H1 (cell line): ENCODE measurements at regions not wholly inside any gene's neighbourhood (a gene's known extent, or its start where the extent isn't known, plus 50 kb on each side); places are given as distances from the start of the nearest gene placed in this dataset.

Experiments used
- CTCF ChIA-PET: fragments of 300-600 bp; sonication (Branson Sonifier 250); formaldehyde crosslinking; loops from one replicate; lab custom pipeline; 2021; ENCODE audit not compliant: partially characterized antibody; lab: Charles Lee
- POLR2A ChIA-PET: fragments of 300-600 bp; sonication (Branson Sonifier 250); formaldehyde crosslinking; loops from one replicate; lab custom pipeline; 2021; ENCODE audit warnings: inconsistent platforms; ENCODE audit not compliant: partially characterized antibody; lab: Charles Lee
- DNase-seq, 2 experiments: peaks; one replicate each; pipeline versions ENCODE4 v3.0.0 to v3.0.0-alpha.2; 2010 to 2022; ENCODE audit warnings: low spot score in 2 of 2, low read depth in 1 of 2, mixed read lengths in 1 of 2
- FAIRE-seq: peaks from 2 replicates; lab custom pipeline; 2011; peaks lifted over from hg19 to GRCh38; lab: Jason Lieb, UNC
- H2AFZ ChIP-seq: 2 replicates; pipeline ENCODE4 v1.8.1; 2012; ENCODE audit warnings: low read length, inconsistent platforms
- H2AK5ac ChIP-seq: 2 replicates; pipeline ENCODE4 v1.6.1; 2013; ENCODE audit warnings: low read depth, low read length
- H2BK120ac ChIP-seq: replicated peaks from 2 replicates; pipeline ENCODE3; 2013; ENCODE audit warnings: low read depth, low read length, inconsistent platforms
- H2BK12ac ChIP-seq: 2 replicates; pipeline ENCODE4 v1.6.1; 2013; ENCODE audit warnings: low read depth, low read length
- H2BK15ac ChIP-seq: 2 replicates; pipeline ENCODE4 v1.6.1; 2013; ENCODE audit warnings: low read length
- H2BK20ac ChIP-seq: 2 replicates; pipeline ENCODE4 v1.6.1; 2013; ENCODE audit warnings: low read length
- H2BK5ac ChIP-seq: 2 replicates; pipeline ENCODE4 v1.6.1; 2013; ENCODE audit warnings: low read depth, low read length
- H3K14ac ChIP-seq: 2 replicates; pipeline ENCODE4 v1.6.1; 2013; ENCODE audit warnings: inconsistent platforms; ENCODE audit not compliant: insufficient read length
- H3K18ac ChIP-seq: 2 replicates; pipeline ENCODE4 v1.6.1; 2013; ENCODE audit warnings: low read length; ENCODE audit errors: extremely low read depth
- H3K23ac ChIP-seq: 2 replicates; pipeline ENCODE4 v1.6.1; 2013; ENCODE audit warnings: inconsistent platforms; ENCODE audit not compliant: insufficient read length
- H3K23me2 ChIP-seq: 2 replicates; pipeline ENCODE4 v1.6.1; 2013; ENCODE audit warnings: low read depth, low read length
- H3K27ac ChIP-seq: 2 replicates; pipeline ENCODE4 v1.6.1; 2011; ENCODE audit warnings: low read depth, low read length, inconsistent platforms
- H3K27me3 ChIP-seq, 4 experiments: replicated peaks in 1 of 4; 1 replicate in 1 of 4; 2 replicates in 3 of 4; pipeline versions ENCODE4 v1.6.1 to v1.8.1; 2011 to 2013; ENCODE audit warnings: low read length in 3 of 4, mild to moderate bottlenecking in 3 of 4, inconsistent platforms in 2 of 4, mixed read lengths in 2 of 4, moderate library complexity in 1 of 4; ENCODE audit not compliant: control insufficient read depth in 3 of 4, insufficient read depth in 3 of 4; ENCODE audit errors: extremely low read depth in 1 of 4
- H3K36me3 ChIP-seq, 4 experiments: 2 replicates each; pipeline versions ENCODE4 v1.6.1 to v1.8.1; 2011 to 2013; ENCODE audit warnings: mild to moderate bottlenecking in 4 of 4, low read length in 3 of 4, moderate library complexity in 2 of 4, control low read depth in 1 of 4, inconsistent platforms in 1 of 4; ENCODE audit not compliant: insufficient read depth in 4 of 4, control insufficient read depth in 2 of 4
- H3K4ac ChIP-seq: replicated peaks from 2 replicates; pipeline ENCODE3; 2013; ENCODE audit warnings: low read length, low read depth, mixed read lengths, inconsistent platforms; ENCODE audit not compliant: insufficient read length
- H3K4me1 ChIP-seq, 4 experiments: replicated peaks in 1 of 4; 1 replicate in 1 of 4; 2 replicates in 3 of 4; pipeline versions ENCODE4 v1.6.1 to v1.8.1; 2011 to 2013; ENCODE audit warnings: low read length in 3 of 4, inconsistent platforms in 2 of 4, mixed read lengths in 1 of 4; ENCODE audit not compliant: insufficient read depth in 4 of 4, control insufficient read depth in 3 of 4
- H3K4me2 ChIP-seq, 2 experiments: 2 replicates each; pipeline versions ENCODE4 v1.6.1 to v1.8.1; 2011 to 2013; ENCODE audit warnings: low read depth in 2 of 2, low read length in 2 of 2, control low read depth in 1 of 2, inconsistent platforms in 1 of 2, mild to moderate bottlenecking in 1 of 2; ENCODE audit not compliant: insufficient read depth in 1 of 2
- H3K4me3 ChIP-seq, 4 experiments: fragments of 200-600, 300-600 bp in 1 of 4; sonication (generic), shearing (Covaris generic), sonication (Bioruptor Twin) in 1 of 4; 2 replicates each; pipeline versions ENCODE4 v1.5.1 to v1.8.1; 2011 to 2016; ENCODE audit warnings: low read length in 4 of 4, low read depth in 3 of 4, control low read depth in 2 of 4, inconsistent platforms in 2 of 4, mild to moderate bottlenecking in 2 of 4, mixed read lengths in 1 of 4, moderate library complexity in 1 of 4; ENCODE audit not compliant: insufficient read depth in 2 of 4; ENCODE audit errors: extremely low read depth in 1 of 4
- H3K56ac ChIP-seq: replicated peaks from 2 replicates; pipeline ENCODE3; 2013; ENCODE audit warnings: low read depth, mild to moderate bottlenecking, mixed read lengths, low read length, inconsistent platforms; ENCODE audit not compliant: insufficient read length
- H3K79me1 ChIP-seq: 2 replicates; pipeline ENCODE4 v1.6.1; 2013; ENCODE audit warnings: low read depth, low read length, control low read depth
- H3K79me2 ChIP-seq, 2 experiments: 2 replicates each; pipeline versions ENCODE4 v1.6.1 to v1.8.1; 2012 to 2013; ENCODE audit warnings: low read length in 2 of 2, mild to moderate bottlenecking in 2 of 2, inconsistent platforms in 1 of 2; ENCODE audit not compliant: insufficient read depth in 2 of 2, control insufficient read depth in 1 of 2
- H3K9ac ChIP-seq, 4 experiments: replicated peaks in 1 of 4; 1 replicate in 1 of 4; 2 replicates in 3 of 4; pipeline versions ENCODE4 v1.6.1 to v1.8.1; 2011 to 2013; ENCODE audit warnings: low read depth in 3 of 4, low read length in 3 of 4, control low read depth in 2 of 4, mild to moderate bottlenecking in 2 of 4, moderate library complexity in 2 of 4, inconsistent platforms in 1 of 4; ENCODE audit errors: extremely low read depth in 1 of 4
- H3K9me3 ChIP-seq, 2 experiments: 2 replicates each; pipeline versions ENCODE4 v1.6.1 to v1.8.1; 2012 to 2013; ENCODE audit warnings: mild to moderate bottlenecking in 2 of 2, moderate library complexity in 2 of 2, control low read depth in 1 of 2, inconsistent platforms in 1 of 2, low read depth in 1 of 2, low read length in 1 of 2, mixed read lengths in 1 of 2; ENCODE audit not compliant: insufficient read depth in 2 of 2
- H4K20me1 ChIP-seq, 2 experiments: replicated peaks in 1 of 2; 2 replicates each; pipeline versions ENCODE3 to v1.8.1; 2011 to 2013; ENCODE audit warnings: inconsistent platforms in 2 of 2, low read length in 2 of 2, mild to moderate bottlenecking in 1 of 2; ENCODE audit not compliant: insufficient read depth in 2 of 2, control insufficient read depth in 1 of 2
- H4K5ac ChIP-seq: 2 replicates; pipeline ENCODE4 v1.6.1; 2013; ENCODE audit warnings: low read length, low read depth, mixed read lengths, inconsistent platforms; ENCODE audit not compliant: insufficient read length
- H4K8ac ChIP-seq: 2 replicates; pipeline ENCODE4 v1.8.0; 2013; ENCODE audit warnings: mild to moderate bottlenecking, moderate library complexity, low read length, inconsistent platforms; ENCODE audit not compliant: insufficient read depth; ENCODE audit errors: extremely low read depth
- H4K91ac ChIP-seq: replicated peaks from 2 replicates; pipeline ENCODE3; 2013; ENCODE audit warnings: low read length, mixed read lengths, inconsistent platforms; ENCODE audit not compliant: insufficient read length
- CBX8 ChIP-seq: fragments of 300-800, 300-1000 bp; sonication (generic); IDR thresholded peaks from 2 replicates; pipeline ENCODE4 v1.7.1; 2016; ENCODE audit warnings: low read depth, low read length, borderline replicate concordance
- POLR2A ChIP-seq, 2 experiments: IDR thresholded peaks; 1 replicate in 1 of 2; 2 replicates in 1 of 2; pipeline ENCODE4 v1.6.1; 2011; ENCODE audit warnings: low read depth in 2 of 2, low read length in 2 of 2, mild to moderate bottlenecking in 2 of 2; ENCODE audit errors: control extremely low read depth in 1 of 2
- RXRA ChIP-seq: IDR thresholded peaks from 2 replicates; pipeline ENCODE4 v1.6.1; 2011; ENCODE audit warnings: low read depth, mild to moderate bottlenecking, low read length, moderate library complexity; ENCODE audit not compliant: insufficient read depth
- SP1 ChIP-seq: IDR thresholded peaks from 2 replicates; pipeline ENCODE4 v1.6.1; 2011; ENCODE audit warnings: low read depth, low read length
- TAF1 ChIP-seq: IDR thresholded peaks from 2 replicates; pipeline ENCODE4 v1.6.1; 2011; ENCODE audit warnings: mild to moderate bottlenecking, low read depth, low read length
- TBP ChIP-seq: IDR thresholded peaks from 2 replicates; pipeline ENCODE4 v1.6.1; 2011; ENCODE audit warnings: low read depth, low read length, improper control_type of control experiment
- TEAD4 ChIP-seq: IDR thresholded peaks from 2 replicates; pipeline ENCODE4 v1.6.1; 2012; ENCODE audit warnings: low read depth, low read length, inconsistent platforms, mixed read lengths
- WGBS, 2 experiments: shearing (Covaris generic) in 1 of 2; methylation state at CpG; one replicate each; pipeline versions ENCODE4 v1.1.6 to v1.1.7; 2013 to 2015; ENCODE audit warnings: low lambda C conversion rate in 2 of 2, mixed read lengths in 2 of 2, inconsistent platforms in 1 of 2, low coverage in 1 of 2, missing lambda C conversion rate in 1 of 2; ENCODE audit not compliant: insufficient replicate concordance in 2 of 2, insufficient coverage in 1 of 2, insufficient read length in 1 of 2; ENCODE audit errors: extremely low coverage in 1 of 2, missing lambda C conversion rate in 1 of 2; 5-methylcytosine and 5-hydroxymethylcytosine counted together
- TF ChIP-seq, protein P1 (sequence below): IDR thresholded peaks from 2 replicates; pipeline ENCODE4 v1.6.1; 2011; ENCODE audit warnings: low read length, improper control_type of control experiment

DNA sequence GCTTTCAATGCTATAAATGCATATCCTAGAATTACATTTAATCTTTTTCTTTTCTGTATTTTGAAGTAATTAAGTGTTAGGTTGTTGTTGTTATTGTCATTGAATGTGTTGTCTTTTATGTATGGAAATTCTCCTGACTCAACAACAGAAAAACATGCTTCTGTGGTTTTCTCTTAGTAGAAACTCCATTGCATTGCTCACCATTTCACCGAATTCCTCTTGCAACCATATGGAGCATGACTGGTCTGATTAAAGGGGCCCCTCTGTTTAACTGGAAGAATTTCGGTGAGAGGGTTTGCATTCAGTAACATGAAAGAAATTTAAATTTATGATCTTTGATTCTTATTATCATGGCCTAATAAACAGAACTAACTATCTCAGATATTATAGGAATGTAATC is 454.3 kb upstream of the JARID2 start:
- Histone ChIP-seq H2BK20ac (no peak overlapping the region), H4K91ac (no peak overlapping the region), H3K14ac (no peak overlapping the region), H2AFZ (no peak overlapping the region), H3K9me3 (no peaks in the 10 kb centered on the region), H3K56ac (no peak overlapping the region), H2BK120ac (no peak overlapping the region), H3K4me1 (peaks cover 0 to 8% (median 3%) of the 10 kb centered on the region in 4 experiments; a peak in 2 of 7 replicates), H4K8ac (no peak overlapping the region), H3K27me3 (no peaks in the 10 kb centered on the region; a peak in 1 of 7 replicates), H3K18ac (no peak overlapping the region), H3K4me2 (no peak overlapping the region), H3K79me1 (no peaks in the 10 kb centered on the region), H2BK5ac (no peak overlapping the region), H3K36me3 (no peaks in the 10 kb centered on the region), H3K9ac (no peak overlapping the region), H2BK15ac (no peak overlapping the region), H3K4me3 (no peak overlapping the region), H3K27ac (no peak overlapping the region), H2AK5ac (no peak overlapping the region), H3K79me2 (no peaks in the 10 kb centered on the region), H4K20me1 (no peaks in the 10 kb centered on the region), H4K5ac (no peak overlapping the region), H3K4ac (no peak overlapping the region), H3K23ac (no peak overlapping the region), H3K23me2 (no peaks in the 10 kb centered on the region), H2BK12ac (no peak overlapping the region)
- WGBS, 2 experiments, result 87% methylated on average over 2 of the region's 2 CpGs; no CpG with 5 or more reads in 1 of the 2 experiments
- DNase-seq, result no peak
- ChIA-PET POLR2A (interaction anchor here (1.1 kb wide), 1 partner anchor 51 kb away, joined by 3 read pairs; no protein-coding TSS in a partner anchor), CTCF (no interaction called here)
- TF ChIP-seq, protein P1, sequence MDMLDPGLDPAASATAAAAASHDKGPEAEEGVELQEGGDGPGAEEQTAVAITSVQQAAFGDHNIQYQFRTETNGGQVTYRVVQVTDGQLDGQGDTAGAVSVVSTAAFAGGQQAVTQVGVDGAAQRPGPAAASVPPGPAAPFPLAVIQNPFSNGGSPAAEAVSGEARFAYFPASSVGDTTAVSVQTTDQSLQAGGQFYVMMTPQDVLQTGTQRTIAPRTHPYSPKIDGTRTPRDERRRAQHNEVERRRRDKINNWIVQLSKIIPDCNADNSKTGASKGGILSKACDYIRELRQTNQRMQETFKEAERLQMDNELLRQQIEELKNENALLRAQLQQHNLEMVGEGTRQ, result no peak
- TF ChIP-seq TEAD4, result no peak
- no peak for TF ChIP-seq SP1
- no peak for TF ChIP-seq RXRA
- no peak for TF ChIP-seq POLR2A (IDR thresholded peaks at IDR 0.05; ENCODE audit: control extremely low read depth in 1 of 2, low read depth in 2 of 2, low read length in 2 of 2)
- TF ChIP-seq TBP, result no peak
- TF ChIP-seq TAF1, result no peak
- no peak for TF ChIP-seq CBX8
- no peak for FAIRE-seq
